Epidermal melanocyte (primary cell): ENCODE measurements at regions not wholly inside any gene's neighbourhood (a gene's known extent, or its start where the extent isn't known, plus 50 kb on each side); places are given as distances from the start of the nearest gene placed in this dataset.
"Not testable (repeated sequence)": the region's sequence is repeated elsewhere in the genome, so short reads cannot be mapped to it uniquely, and the experiment has no call there.

Source experiments
- DNase-seq: peaks from one replicate; pipeline ENCODE4 v3.0.0; 2011; ENCODE audit warnings: low spot score; ENCODE audit not compliant: insufficient read length

GRCh38 chr2:111356512-111357031 lies 235.9 kb downstream of the BCL2L11 start:
- not testable (repeated sequence) for DNase-seq

- not testable (repeated sequence) for DNase-seq
Measured at GRCh38 chr2:111365986-111366640, 245.4 kb downstream of the BCL2L11 start.

- DNase-seq, result not testable (repeated sequence)
Measured at GRCh38 chr2:111366641-111367029, 245.9 kb downstream of the BCL2L11 start.

- DNase-seq, result not testable (repeated sequence)
Measured at GRCh38 chr2:111367080-111367479, 246.4 kb downstream of the BCL2L11 start.

GRCh38 chr2:111367871-111368270 lies 247.2 kb downstream of the BCL2L11 start:
- not testable (repeated sequence) for DNase-seq

GRCh38 chr2:111368288-111368687 lies 247.6 kb downstream of the BCL2L11 start:
- DNase-seq, result not testable (repeated sequence)

GRCh38 chr2:111373060-111373459 lies 252.3 kb downstream of the BCL2L11 start:
- not testable (repeated sequence) for DNase-seq

GRCh38 chr2:111373989-111374388 lies 253.3 kb downstream of the BCL2L11 start:
- DNase-seq, result not testable (repeated sequence)

- not testable (repeated sequence) for DNase-seq
Measured at GRCh38 chr2:111374734-111375133, 254.0 kb downstream of the BCL2L11 start.

GRCh38 chr2:111375320-111375883 lies 254.7 kb downstream of the BCL2L11 start:
- DNase-seq, result not testable (repeated sequence)

- DNase-seq, result not testable (repeated sequence)
Measured at GRCh38 chr2:111376272-111376970, 255.7 kb downstream of the BCL2L11 start.

- DNase-seq, result not testable (repeated sequence)
Measured at GRCh38 chr2:111376971-111377352, 256.2 kb downstream of the BCL2L11 start.

- not testable (repeated sequence) for DNase-seq
Measured at GRCh38 chr2:111377386-111377959, 256.8 kb downstream of the BCL2L11 start.

GRCh38 chr2:111378348-111378747 lies 257.6 kb downstream of the BCL2L11 start:
- DNase-seq, result not testable (repeated sequence)

GRCh38 chr2:111380733-111381439 lies 260.2 kb downstream of the BCL2L11 start:
- DNase-seq, result not testable (repeated sequence)

- not testable (repeated sequence) for DNase-seq
Measured at GRCh38 chr2:111381530-111382306, 261.0 kb downstream of the BCL2L11 start.

- DNase-seq, result not testable (repeated sequence)
Measured at GRCh38 chr2:111382507-111382906, 261.8 kb downstream of the BCL2L11 start.

- DNase-seq, result not testable (repeated sequence)
Measured at GRCh38 chr2:111383311-111383710, 262.6 kb downstream of the BCL2L11 start.

- not testable (repeated sequence) for DNase-seq
Measured at GRCh38 chr2:111385226-111385957, 264.7 kb downstream of the BCL2L11 start.

- DNase-seq, result not testable (repeated sequence)
Measured at GRCh38 chr2:111390605-111391004, 269.9 kb downstream of the BCL2L11 start.
